ENCODE measurements at regions not wholly inside any gene's neighbourhood (a gene's known extent, or its start where the extent isn't known, plus 50 kb on each side); places are given as distances from the start of the nearest gene placed in this dataset.
"Not testable (repeated sequence)": the region's sequence is repeated elsewhere in the genome, so short reads cannot be mapped to it uniquely, and the experiment has no call there.

DNA sequence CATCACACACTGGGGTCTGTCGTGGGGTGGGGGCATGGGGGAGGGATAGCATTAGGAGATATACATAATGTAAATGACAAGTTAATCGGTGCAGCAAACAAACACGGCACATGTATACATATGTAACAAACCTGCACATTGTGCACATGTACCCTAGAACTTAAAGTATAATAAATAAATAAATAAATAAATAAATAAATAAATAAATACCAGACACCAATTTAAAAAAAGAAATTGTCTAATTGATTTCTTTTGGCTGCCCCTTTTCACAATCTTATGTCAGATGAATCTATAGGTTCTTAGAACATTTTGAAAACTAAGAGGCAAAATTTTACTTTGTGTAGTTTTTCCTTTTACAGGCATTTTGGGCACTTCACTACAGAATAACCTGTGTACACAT is 74.4 kb upstream of the SMIM15 start:
- in situ Hi-C loops (cut with HindIII; ENCODE audit: extremely low pct_ligation_motif_present, low pct_unique_long_range_greater_than_20kb); H3K27me3 ChIP-seq (ENCODE audit: control insufficient read depth in 1 of 2, insufficient read depth in 2 of 2, low read length in 2 of 2); H3K36me3 ChIP-seq (replicated peaks in 1 of 2; ENCODE audit: control insufficient read depth in 1 of 2, insufficient read depth in 2 of 2, low read length in 2 of 2); H3K4me1 ChIP-seq (ENCODE audit: insufficient read depth, low read length); H2AFZ ChIP-seq (ENCODE audit: low read length); H3K4me3 ChIP-seq (replicated peaks in 1 of 3; ENCODE audit: insufficient read depth in 1 of 3, low read depth in 2 of 3, low read length in 3 of 3); POLR2A ChIA-PET; H4K20me1 ChIP-seq (ENCODE audit: insufficient read depth, low read length); H3K79me2 ChIP-seq (ENCODE audit: insufficient read depth, low read length); FAIRE-seq; ATAC-seq; H3K9me3 ChIP-seq (ENCODE audit: low read length); DNase-seq (ENCODE audit: low spot score); H3K4me2 ChIP-seq (ENCODE audit: low read depth, low read length); H3K27ac ChIP-seq (ENCODE audit: extremely low read length, insufficient read depth, low read length); BruUV-seq (replicated peaks); H3K9ac ChIP-seq (ENCODE audit: insufficient read depth, low read depth, low read length); CTCF ChIA-PET (ENCODE audit: low intra/inter-chr PET ratio, low total read pairs); intact Hi-C loops (cut with micrococcal nuclease; ENCODE audit: unreplicated experiment): not testable (repeated sequence)
- 57% methylated on average over 3 of the region's 3 CpGs for WGBS (ENCODE audit: low lambda C conversion rate)

DNA sequence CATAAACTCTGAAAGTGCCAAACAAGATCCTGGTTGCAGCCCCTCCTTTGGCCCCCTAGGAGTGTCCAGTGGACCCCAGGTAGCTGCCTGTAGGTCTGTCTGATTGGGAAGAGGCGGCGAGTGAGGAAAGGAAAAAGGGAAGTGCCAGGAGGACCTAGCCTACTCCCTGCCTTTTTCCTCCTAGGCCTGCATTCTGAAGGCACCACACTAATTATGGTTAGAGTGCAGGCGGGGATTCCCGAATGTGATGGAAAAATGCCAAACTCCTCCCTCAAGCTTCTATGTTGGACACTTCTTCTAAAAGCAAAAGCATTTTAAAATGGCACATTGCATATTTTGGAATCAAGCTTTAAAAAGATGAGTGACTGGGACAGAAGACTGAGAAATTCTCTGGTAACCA is 83.2 kb upstream of the SMIM15 start:
- no peak overlapping the region for H3K9ac ChIP-seq (ENCODE audit: insufficient read depth, low read depth, low read length)
- H3K4me3 ChIP-seq (replicated peaks in 1 of 3; ENCODE audit: insufficient read depth in 1 of 3, low read depth in 2 of 3, low read length in 3 of 3) = no peak overlapping the region
- H4K20me1 ChIP-seq (ENCODE audit: insufficient read depth, low read length) = no peaks in the 10 kb centered on the region
- 46% methylated on average over 4 of the region's 4 CpGs for WGBS (ENCODE audit: low lambda C conversion rate)
- DNase-seq (ENCODE audit: low spot score) = no peak
- intact Hi-C loops (cut with micrococcal nuclease; ENCODE audit: unreplicated experiment) = no loop called here
- POLR2A ChIA-PET = no interaction called here
- H3K36me3 ChIP-seq (replicated peaks in 1 of 2; ENCODE audit: control insufficient read depth in 1 of 2, insufficient read depth in 2 of 2, low read length in 2 of 2) = no peaks in the 10 kb centered on the region
- H3K27ac ChIP-seq (ENCODE audit: extremely low read length, insufficient read depth, low read length) = no peak overlapping the region
- BruUV-seq (replicated peaks) = no TSS peak
- no peaks in the 10 kb centered on the region for H3K79me2 ChIP-seq (ENCODE audit: insufficient read depth, low read length)
- ATAC-seq = no peak
- in situ Hi-C loops (cut with HindIII; ENCODE audit: extremely low pct_ligation_motif_present, low pct_unique_long_range_greater_than_20kb) = no loop called here
- CTCF ChIA-PET (ENCODE audit: low intra/inter-chr PET ratio, low total read pairs) = no interaction called here
- H3K4me2 ChIP-seq (ENCODE audit: low read depth, low read length) = peak overlapping the region; percentile 3; the same call in 1 of the 2 replicates
- no peaks in the 10 kb centered on the region for H3K4me1 ChIP-seq (ENCODE audit: insufficient read depth, low read length)
- FAIRE-seq = no peak
- no peak overlapping the region for H2AFZ ChIP-seq (ENCODE audit: low read length)
- H3K9me3 ChIP-seq (ENCODE audit: low read length) = no peaks in the 10 kb centered on the region
- 0 out of 5 replicates have a peak, but pooled peaks cover 0 to 4% of the 10 kb centered on the region in 2 experiments for H3K27me3 ChIP-seq (ENCODE audit: control insufficient read depth in 1 of 2, insufficient read depth in 2 of 2, low read length in 2 of 2)
- TF ChIP-seq, protein P1, sequence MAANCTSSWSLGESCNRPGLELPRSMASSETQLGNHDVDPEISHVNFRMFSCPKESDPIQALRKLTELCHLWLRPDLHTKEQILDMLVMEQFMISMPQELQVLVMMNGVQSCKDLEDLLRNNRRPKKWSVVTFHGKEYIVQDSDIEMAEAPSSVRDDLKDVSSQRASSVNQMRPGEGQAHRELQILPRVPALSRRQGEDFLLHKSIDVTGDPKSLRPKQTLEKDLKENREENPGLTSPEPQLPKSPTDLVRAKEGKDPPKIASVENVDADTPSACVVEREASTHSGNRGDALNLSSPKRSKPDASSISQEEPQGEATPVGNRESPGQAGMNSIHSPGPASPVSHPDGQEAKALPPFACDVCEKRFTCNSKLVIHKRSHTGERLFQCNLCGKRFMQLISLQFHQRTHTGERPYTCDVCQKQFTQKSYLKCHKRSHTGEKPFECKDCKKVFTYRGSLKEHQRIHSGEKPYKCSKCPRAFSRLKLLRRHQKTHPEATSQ (CRISPR knock-in tag; IDR thresholded peaks at IDR 0.05; ENCODE audit: borderline replicate concordance) = no peak
- TF ChIP-seq, protein P2, sequence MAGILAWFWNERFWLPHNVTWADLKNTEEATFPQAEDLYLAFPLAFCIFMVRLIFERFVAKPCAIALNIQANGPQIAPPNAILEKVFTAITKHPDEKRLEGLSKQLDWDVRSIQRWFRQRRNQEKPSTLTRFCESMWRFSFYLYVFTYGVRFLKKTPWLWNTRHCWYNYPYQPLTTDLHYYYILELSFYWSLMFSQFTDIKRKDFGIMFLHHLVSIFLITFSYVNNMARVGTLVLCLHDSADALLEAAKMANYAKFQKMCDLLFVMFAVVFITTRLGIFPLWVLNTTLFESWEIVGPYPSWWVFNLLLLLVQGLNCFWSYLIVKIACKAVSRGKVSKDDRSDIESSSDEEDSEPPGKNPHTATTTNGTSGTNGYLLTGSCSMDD (CRISPR knock-in tag; IDR thresholded peaks at IDR 0.05) = no peak
- TF ChIP-seq ZNF160 (CRISPR knock-in tag; IDR thresholded peaks at IDR 0.05) (no peak), HOXA9 (CRISPR knock-in tag; IDR thresholded peaks at IDR 0.05; ENCODE audit: borderline replicate concordance) (no peak), WIZ (CRISPR knock-in tag; IDR thresholded peaks at IDR 0.05) (no peak), SMAD3 (CRISPR knock-in tag; IDR thresholded peaks at IDR 0.05) (no peak), PHF21A (CRISPR knock-in tag; IDR thresholded peaks at IDR 0.05) (no peak), ZFP36 (IDR thresholded peaks at IDR 0.05; ENCODE audit: borderline replicate concordance, low read depth, low read length, partially characterized antibody) (no peak), ZNF274 (CRISPR knock-in tag; IDR thresholded peaks at IDR 0.05) (no peak), CCAR2 (optimal IDR thresholded peaks at IDR 0.05; ENCODE audit: low read depth, low read length) (no peak), ZNF772 (CRISPR knock-in tag; IDR thresholded peaks at IDR 0.05) (no peak), CEBPB (IDR thresholded peaks at IDR 0.05; ENCODE audit: borderline replicate concordance, low read depth, low read length) (no peak), MEIS2 (CRISPR knock-in tag; IDR thresholded peaks at IDR 0.05) (no peak), BRD4 (CRISPR knock-in tag; IDR thresholded peaks at IDR 0.05) (no peak)
